HL-60 (cell line): ENCODE measurements at regions not wholly inside any gene's neighbourhood (a gene's known extent, or its start where the extent isn't known, plus 50 kb on each side); places are given as distances from the start of the nearest gene placed in this dataset.

Experiments used
- CTCF ChIP-seq: IDR thresholded peaks from one replicate; pipeline ENCODE4 v1.5.1; 2011; ENCODE audit warnings: low read length, control low read depth, inconsistent platforms; ENCODE audit not compliant: insufficient read depth
- GABPA ChIP-seq: IDR thresholded peaks from 2 replicates; pipeline ENCODE4 v1.6.1; 2012; ENCODE audit warnings: low read depth
- POLR2AphosphoS5 ChIP-seq: IDR thresholded peaks from 2 replicates; pipeline ENCODE4 v1.6.1; 2012; ENCODE audit warnings: low read depth
- REST ChIP-seq: IDR thresholded peaks from 2 replicates; pipeline ENCODE4 v1.6.1; 2012; ENCODE audit warnings: low read depth; ENCODE audit not compliant: insufficient replicate concordance
- SPI1 ChIP-seq: IDR thresholded peaks from 2 replicates; pipeline ENCODE4 v1.6.1; 2012; ENCODE audit warnings: low read depth, mild to moderate bottlenecking, borderline replicate concordance

GRCh38 chr6:67131827-67132226, 1424.8 kb upstream of the EYS start:
- TF ChIP-seq CTCF (no peak), REST (no peak), POLR2AphosphoS5 (no peak), GABPA (no peak), SPI1 (no peak)
